Adrenal gland (tissue), 5 donors: ENCODE measurements at regions not wholly inside any gene's neighbourhood (a gene's known extent, or its start where the extent isn't known, plus 50 kb on each side); places are given as distances from the start of the nearest gene placed in this dataset.

Source experiments
- CTCF ChIP-seq, 6 experiments: fragments of 450-650 bp in 4 of 6; fragments of 200-600 bp in 2 of 6; sonication (generic) in 1 of 6; IDR thresholded peaks; 1 replicate in 5 of 6; 2 replicates in 1 of 6; pipeline versions ENCODE4 v1.5.1 to v1.8.0; 2016 to 2021; ENCODE audit warnings: antibody characterized with exemption in 6 of 6, mild to moderate bottlenecking in 2 of 6, moderate library complexity in 1 of 6
- POLR2A ChIP-seq, 2 donors: fragments of 450-650 bp; IDR thresholded peaks; one replicate each; pipeline ENCODE4 v1.6.1; 2017; ENCODE audit warnings: antibody characterized with exemption in 2 of 2, mild to moderate bottlenecking in 2 of 2, moderate library complexity in 1 of 2
- donor health status: DM: no; HTN: no; CAD: no.

GRCh38 chr14:27929797-27930347, 836.7 kb upstream of the FOXG1 start:
- TF ChIP-seq POLR2A (IDR thresholded peaks at IDR 0.05) (no peak), CTCF (IDR thresholded peaks at IDR 0.05) (no peak)
